H4 (cell line): ENCODE measurements at regions not wholly inside any gene's neighbourhood (a gene's known extent, or its start where the extent isn't known, plus 50 kb on each side); places are given as distances from the start of the nearest gene placed in this dataset.

Source experiments
- DNase-seq: peaks from one replicate; pipeline ENCODE4 v3.0.0-alpha.2; 2015; ENCODE audit warnings: low spot score

- DNase-seq, result no peak
Measured at GRCh38 chr12:67589078-67589477, 59.5 kb upstream of the DYRK2 start.

GRCh38 chr12:67590149-67590790 is 58.3 kb upstream of the DYRK2 start:
- DNase-seq, result peak; percentile 7

- peak; percentile 78 for DNase-seq
Measured at GRCh38 chr12:67592228-67593011, 56.1 kb upstream of the DYRK2 start.

- peak; percentile 10 for DNase-seq
Measured at GRCh38 chr12:67593041-67593440, 55.5 kb upstream of the DYRK2 start.

GRCh38 chr12:67593461-67594330 is 54.8 kb upstream of the DYRK2 start:
- no peak for DNase-seq

- no peak for DNase-seq
Measured at GRCh38 chr12:67594888-67595287, 53.7 kb upstream of the DYRK2 start.

GRCh38 chr12:67595365-67595764 is 53.2 kb upstream of the DYRK2 start:
- no peak for DNase-seq

- no peak for DNase-seq
Measured at GRCh38 chr12:67598598-67598997, 49.9 kb upstream of the DYRK2 start.
